Osteoblast (primary cell): ENCODE measurements at regions not wholly inside any gene's neighbourhood (a gene's known extent, or its start where the extent isn't known, plus 50 kb on each side); places are given as distances from the start of the nearest gene placed in this dataset.
"Not testable (repeated sequence)": the region's sequence is repeated elsewhere in the genome, so short reads cannot be mapped to it uniquely, and the experiment has no call there.

Experiments
- DNase-seq: peaks from one replicate; pipeline ENCODE4 v3.0.0; 2011; ENCODE audit warnings: low spot score, mixed read lengths; ENCODE audit not compliant: insufficient read length; ENCODE audit errors: missing footprints
- H2AFZ ChIP-seq: 2 replicates; pipeline ENCODE4 v1.6.0; 2011; ENCODE audit warnings: mild to moderate bottlenecking, low read length
- H3K27ac ChIP-seq: 2 replicates; pipeline ENCODE4 v1.5.1; 2011; ENCODE audit warnings: mild to moderate bottlenecking, low read depth, low read length, moderate library complexity
- H3K27me3 ChIP-seq: 2 replicates; pipeline ENCODE4 v1.6.0; 2012; ENCODE audit warnings: mild to moderate bottlenecking, control low read depth, inconsistent platforms, low read length, moderate library complexity; ENCODE audit not compliant: insufficient read depth
- H3K36me3 ChIP-seq: 2 replicates; pipeline ENCODE4 v1.5.1; 2011; ENCODE audit warnings: mild to moderate bottlenecking, low read length, control low read depth, moderate library complexity; ENCODE audit not compliant: insufficient read depth
- H3K4me1 ChIP-seq: 2 replicates; pipeline ENCODE4 v1.5.1; 2011; ENCODE audit warnings: mild to moderate bottlenecking, low read length, control low read depth, moderate library complexity; ENCODE audit not compliant: insufficient read depth
- H3K4me2 ChIP-seq: 2 replicates; pipeline ENCODE4 v1.6.0; 2011; ENCODE audit warnings: mild to moderate bottlenecking, low read length; ENCODE audit not compliant: insufficient read depth
- H3K4me3 ChIP-seq: fragments of 200-600 bp; sonication (generic); 3 replicates; pipeline ENCODE4 v1.5.1; 2012; ENCODE audit warnings: mild to moderate bottlenecking, low read length, inconsistent platforms; ENCODE audit not compliant: insufficient read depth
- H3K79me2 ChIP-seq: 2 replicates; pipeline ENCODE4 v1.6.0; 2012; ENCODE audit warnings: mild to moderate bottlenecking, low read length, control low read depth, inconsistent platforms; ENCODE audit not compliant: insufficient read depth
- H3K9me3 ChIP-seq: 2 replicates; pipeline ENCODE4 v1.5.1; 2011; ENCODE audit warnings: low read depth, low read length, control low read depth
- H4K20me1 ChIP-seq: 2 replicates; pipeline ENCODE4 v1.6.0; 2012; ENCODE audit warnings: mild to moderate bottlenecking, low read length, control low read depth; ENCODE audit not compliant: insufficient read depth
- TF ChIP-seq, protein P1 (sequence below): IDR thresholded peaks from 2 replicates; pipeline ENCODE4 v1.5.1; 2011; ENCODE audit warnings: mild to moderate bottlenecking, low read depth, low read length, moderate library complexity; ENCODE audit errors: extremely low read depth

DNA sequence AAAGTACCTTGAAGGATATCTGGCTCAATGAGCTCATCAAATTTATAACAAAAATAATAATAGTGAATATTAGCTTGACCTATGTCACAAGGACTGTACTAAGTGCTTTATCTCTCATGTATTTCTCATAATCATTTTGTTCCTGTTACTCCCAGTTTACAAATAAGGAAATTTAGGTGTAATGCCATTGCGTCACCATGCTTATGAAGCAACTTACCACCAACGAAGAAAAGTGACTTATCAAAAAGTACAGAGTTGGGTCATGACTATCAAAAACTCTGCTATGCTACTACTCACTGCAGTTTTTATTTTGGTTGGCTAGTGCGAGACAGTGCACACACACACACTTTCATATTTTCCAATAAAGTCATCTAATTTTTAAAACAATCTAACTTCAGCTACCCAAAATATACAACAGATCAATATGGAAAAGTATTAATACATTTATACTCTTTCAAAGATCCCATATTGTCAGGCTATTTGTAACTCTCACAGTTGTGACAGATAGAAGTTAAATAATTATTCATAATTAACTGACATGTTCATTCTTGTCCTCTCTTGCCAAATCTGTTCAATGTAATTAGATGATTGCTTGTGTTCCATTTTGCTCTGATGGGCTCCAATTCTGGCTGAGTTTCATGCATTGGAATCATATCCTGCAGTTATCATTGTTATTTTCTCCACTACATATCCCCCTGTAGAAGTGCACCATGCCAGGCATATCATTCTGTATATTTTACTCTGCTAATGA is 119.4 kb downstream of the KCNJ2 start:
- H3K36me3 ChIP-seq = no peaks in the 10 kb centered on the region
- no peak overlapping the region for H3K4me3 ChIP-seq
- no peak overlapping the region for H2AFZ ChIP-seq
- no peaks in the 10 kb centered on the region for H4K20me1 ChIP-seq
- H3K27me3 ChIP-seq = no peaks in the 10 kb centered on the region
- H3K4me1 ChIP-seq = no peaks in the 10 kb centered on the region
- H3K9me3 ChIP-seq = no peaks in the 10 kb centered on the region
- TF ChIP-seq, protein P1, sequence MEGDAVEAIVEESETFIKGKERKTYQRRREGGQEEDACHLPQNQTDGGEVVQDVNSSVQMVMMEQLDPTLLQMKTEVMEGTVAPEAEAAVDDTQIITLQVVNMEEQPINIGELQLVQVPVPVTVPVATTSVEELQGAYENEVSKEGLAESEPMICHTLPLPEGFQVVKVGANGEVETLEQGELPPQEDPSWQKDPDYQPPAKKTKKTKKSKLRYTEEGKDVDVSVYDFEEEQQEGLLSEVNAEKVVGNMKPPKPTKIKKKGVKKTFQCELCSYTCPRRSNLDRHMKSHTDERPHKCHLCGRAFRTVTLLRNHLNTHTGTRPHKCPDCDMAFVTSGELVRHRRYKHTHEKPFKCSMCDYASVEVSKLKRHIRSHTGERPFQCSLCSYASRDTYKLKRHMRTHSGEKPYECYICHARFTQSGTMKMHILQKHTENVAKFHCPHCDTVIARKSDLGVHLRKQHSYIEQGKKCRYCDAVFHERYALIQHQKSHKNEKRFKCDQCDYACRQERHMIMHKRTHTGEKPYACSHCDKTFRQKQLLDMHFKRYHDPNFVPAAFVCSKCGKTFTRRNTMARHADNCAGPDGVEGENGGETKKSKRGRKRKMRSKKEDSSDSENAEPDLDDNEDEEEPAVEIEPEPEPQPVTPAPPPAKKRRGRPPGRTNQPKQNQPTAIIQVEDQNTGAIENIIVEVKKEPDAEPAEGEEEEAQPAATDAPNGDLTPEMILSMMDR = no peak
- no peak overlapping the region for H3K27ac ChIP-seq
- H3K79me2 ChIP-seq = no peaks in the 10 kb centered on the region
- no peak overlapping the region for H3K4me2 ChIP-seq
- DNase-seq = no peak

GRCh38 chr17:70290770-70291169 is 121.4 kb downstream of the KCNJ2 start:
- no peak overlapping the region for H2AFZ ChIP-seq
- no peaks in the 10 kb centered on the region for H3K79me2 ChIP-seq
- TF ChIP-seq, protein P1 = no peak
- H3K27ac ChIP-seq = no peak overlapping the region
- H4K20me1 ChIP-seq = no peaks in the 10 kb centered on the region
- H3K4me2 ChIP-seq = no peak overlapping the region
- no peaks in the 10 kb centered on the region for H3K9me3 ChIP-seq
- no peaks in the 10 kb centered on the region for H3K36me3 ChIP-seq
- H3K4me1 ChIP-seq = no peaks in the 10 kb centered on the region
- no peak for DNase-seq
- H3K27me3 ChIP-seq = no peaks in the 10 kb centered on the region
- H3K4me3 ChIP-seq = no peak overlapping the region

GRCh38 chr17:70292366-70292765 is 123.0 kb downstream of the KCNJ2 start:
- no peak for DNase-seq
- Histone ChIP-seq H3K36me3 (no peaks in the 10 kb centered on the region), H3K27me3 (no peaks in the 10 kb centered on the region)

GRCh38 chr17:70293564-70294310 is 124.4 kb downstream of the KCNJ2 start:
- H3K4me2 ChIP-seq, DNase-seq, H4K20me1 ChIP-seq, H3K27me3 ChIP-seq, H3K27ac ChIP-seq, H3K9me3 ChIP-seq, H2AFZ ChIP-seq, H3K36me3 ChIP-seq, H3K4me3 ChIP-seq, H3K4me1 ChIP-seq, H3K79me2 ChIP-seq: not testable (repeated sequence)

More at GRCh38 chr17:70292366-70292765, 123.0 kb downstream of the KCNJ2 start:
- H3K27ac ChIP-seq = no peak overlapping the region
- no peaks in the 10 kb centered on the region for H4K20me1 ChIP-seq
- no peaks in the 10 kb centered on the region for H3K9me3 ChIP-seq
- H3K4me1 ChIP-seq = no peaks in the 10 kb centered on the region
- no peak overlapping the region for H2AFZ ChIP-seq
- TF ChIP-seq, protein P1 = no peak
- H3K4me3 ChIP-seq = no peak overlapping the region
- H3K79me2 ChIP-seq = no peaks in the 10 kb centered on the region
- H3K4me2 ChIP-seq = no peak overlapping the region
